SK-MEL-5 (cell line): ENCODE measurements at regions not wholly inside any gene's neighbourhood (a gene's known extent, or its start where the extent isn't known, plus 50 kb on each side); places are given as distances from the start of the nearest gene placed in this dataset.

ENCODE experiments used
- DNase-seq: peaks from one replicate; pipeline ENCODE4 v3.0.0-alpha.2; 2016; ENCODE audit warnings: low read depth, low spot score
- in situ Hi-C: cut with HindIII; loops from 2 replicates; pipeline ENCODE4 v1.10.0; 2016; ENCODE audit warnings: low sequenced_read_pairs, high pct_unique_total_duplicates, low pct_unique_long_range_greater_than_20kb

GRCh38 chr9:97747201-97747965 lies 50.2 kb upstream of the XPA start:
- in situ Hi-C loops, result no loop called here
- DNase-seq, result no peak

- DNase-seq, result no peak
- in situ Hi-C loops, result no loop called here
These were observed 51.4 kb upstream of the XPA start for GRCh38 chr9:97748525-97748924.

- peak; percentile 26 for DNase-seq
- in situ Hi-C loops, result no loop called here
These were observed 52.8 kb upstream of the XPA start for GRCh38 chr9:97749928-97750327.

- in situ Hi-C loops, result no loop called here
- no peak for DNase-seq
These were observed 54.4 kb upstream of the XPA start for GRCh38 chr9:97751531-97751930.

GRCh38 chr9:97752274-97752673 lies 55.1 kb upstream of the XPA start:
- in situ Hi-C loops, result no loop called here
- no peak for DNase-seq

- DNase-seq, result no peak
- in situ Hi-C loops, result no loop called here
These were observed 56.2 kb upstream of the XPA start for GRCh38 chr9:97753364-97753763.

GRCh38 chr9:97753975-97754374 lies 56.8 kb upstream of the XPA start:
- no peak for DNase-seq
- in situ Hi-C loops, result no loop called here

GRCh38 chr9:97755618-97756267 lies 58.6 kb upstream of the XPA start:
- DNase-seq, result no peak
- in situ Hi-C loops, result no loop called here

GRCh38 chr9:97756991-97757390 lies 59.9 kb upstream of the XPA start:
- in situ Hi-C loops, result no loop called here
- no peak for DNase-seq

- DNase-seq, result no peak
- in situ Hi-C loops, result no loop called here
These were observed 61.3 kb upstream of the XPA start for GRCh38 chr9:97758334-97758916.

- in situ Hi-C loops, result no loop called here
- no peak for DNase-seq
These were observed 62.6 kb upstream of the XPA start for GRCh38 chr9:97759581-97760288.

GRCh38 chr9:97761056-97761598 lies 64.0 kb upstream of the XPA start:
- in situ Hi-C loops, result no loop called here
- no peak for DNase-seq

- DNase-seq, result no peak
- in situ Hi-C loops, result no loop called here
These were observed 64.7 kb upstream of the XPA start for GRCh38 chr9:97761879-97762278.

- in situ Hi-C loops, result no loop called here
- no peak for DNase-seq
These were observed 66.7 kb upstream of the XPA start for GRCh38 chr9:97763874-97764273.

GRCh38 chr9:97766092-97766491 lies 69.0 kb upstream of the XPA start:
- no peak for DNase-seq
- in situ Hi-C loops, result no loop called here

- no peak for DNase-seq
- in situ Hi-C loops, result no loop called here
These were observed 69.5 kb upstream of the XPA start for GRCh38 chr9:97766610-97767009.

GRCh38 chr9:97767891-97768290 lies 70.8 kb upstream of the XPA start:
- no peak for DNase-seq
- in situ Hi-C loops, result no loop called here

GRCh38 chr9:97768746-97769145 lies 71.6 kb upstream of the XPA start:
- DNase-seq, result no peak
- in situ Hi-C loops, result no loop called here
